Muscle of back (tissue), 3 donors: ENCODE measurements at regions not wholly inside any gene's neighbourhood (a gene's known extent, or its start where the extent isn't known, plus 50 kb on each side); places are given as distances from the start of the nearest gene placed in this dataset.

ENCODE experiments used
- DNase-seq, 3 donors: peaks; one replicate each; pipeline versions ENCODE4 v3.0.0 to v3.0.0-alpha.2; 2013

- DNase-seq = no peak
Measured at GRCh38 chr15:93201940-93202339, 112.9 kb upstream of the RGMA start.

- DNase-seq = no peak
Measured at GRCh38 chr15:93200837-93201226, 111.8 kb upstream of the RGMA start.

GRCh38 chr15:93200081-93200836 lies 111.2 kb upstream of the RGMA start:
- DNase-seq = peak; percentile 35 to 87 (median 71)

GRCh38 chr15:93196135-93196670 lies 107.2 kb upstream of the RGMA start:
- no peak for DNase-seq

- DNase-seq = no peak
Measured at GRCh38 chr15:93195109-93195508, 106.1 kb upstream of the RGMA start.

- no peak for DNase-seq
Measured at GRCh38 chr15:93190238-93190637, 101.2 kb upstream of the RGMA start.

GRCh38 chr15:93189561-93189960 lies 100.5 kb upstream of the RGMA start:
- no peak for DNase-seq

GRCh38 chr15:93188236-93188635 lies 99.2 kb upstream of the RGMA start:
- DNase-seq = no peak

GRCh38 chr15:93185796-93186195 lies 96.8 kb upstream of the RGMA start:
- DNase-seq = no peak

- DNase-seq = no peak
Measured at GRCh38 chr15:93182703-93183205, 93.7 kb upstream of the RGMA start.

- no peak for DNase-seq
Measured at GRCh38 chr15:93180656-93181055, 91.6 kb upstream of the RGMA start.

GRCh38 chr15:93180128-93180527 lies 91.1 kb upstream of the RGMA start:
- no peak for DNase-seq

GRCh38 chr15:93179700-93180102 lies 90.7 kb upstream of the RGMA start:
- DNase-seq = peak in 1 of 3 donors; percentile 72

- peak in 2 of 3 donors; percentile 41 to 67 for DNase-seq
Measured at GRCh38 chr15:93179072-93179471, 90.1 kb upstream of the RGMA start.

GRCh38 chr15:93178371-93178770 lies 89.4 kb upstream of the RGMA start:
- DNase-seq = no peak

GRCh38 chr15:93176065-93176464 lies 87.1 kb upstream of the RGMA start:
- no peak for DNase-seq

GRCh38 chr15:93174836-93175235 lies 85.8 kb upstream of the RGMA start:
- DNase-seq = no peak

- DNase-seq = peak in 1 of 3 donors; percentile 70
Measured at GRCh38 chr15:93173369-93173768, 84.4 kb upstream of the RGMA start.

GRCh38 chr15:93171476-93171875 lies 82.5 kb upstream of the RGMA start:
- DNase-seq = no peak

GRCh38 chr15:93170329-93170728 lies 81.3 kb upstream of the RGMA start:
- no peak for DNase-seq

GRCh38 chr15:93168910-93169309 lies 79.9 kb upstream of the RGMA start:
- DNase-seq = peak in 2 of 3 donors; percentile 46 to 52

GRCh38 chr15:93167291-93167690 lies 78.3 kb upstream of the RGMA start:
- no peak for DNase-seq

- DNase-seq = no peak
Measured at GRCh38 chr15:93166675-93167074, 77.7 kb upstream of the RGMA start.
